Thyroid gland (tissue), 4 donors: ENCODE measurements at regions not wholly inside any gene's neighbourhood (a gene's known extent, or its start where the extent isn't known, plus 50 kb on each side); places are given as distances from the start of the nearest gene placed in this dataset.

Experiments used
- DNase-seq, 2 donors: peaks; one replicate each; pipeline ENCODE4 v3.0.0-alpha.2; 2019
- H3K27ac ChIP-seq, 3 donors: fragments of 200-600 bp; sonication (generic); 1 replicate in 2 of 3; 2 replicates in 1 of 3; pipeline ENCODE4 v1.5.1; 2016 to 2019; ENCODE audit warnings: mild to moderate bottlenecking in 1 of 3, moderate library complexity in 1 of 3
- H3K27me3 ChIP-seq: fragments of 200-600 bp; sonication (generic); one replicate; pipeline ENCODE4 v1.5.1; 2019
- H3K36me3 ChIP-seq, 2 donors: fragments of 200-600 bp; sonication (generic); one replicate each; pipeline ENCODE4 v1.5.1; 2016 to 2019
- H3K4me1 ChIP-seq, 2 donors: fragments of 200-600 bp; sonication (generic); one replicate each; pipeline ENCODE4 v1.5.1; 2017 to 2019
- H3K4me3 ChIP-seq, 3 donors: fragments of 200-600 bp; sonication (generic); replicated peaks in 1 of 3; 1 replicate in 2 of 3; 2 replicates in 1 of 3; pipeline ENCODE4 v1.5.1; 2016; ENCODE audit warnings: mild to moderate bottlenecking in 1 of 3
- H3K9me3 ChIP-seq: fragments of 200-600 bp; sonication (generic); one replicate; pipeline ENCODE4 v1.5.1; 2017
- CTCF ChIP-seq, 6 experiments: fragments of 200-600 bp in 3 of 6; fragments of 450-650 bp in 3 of 6; sonication (generic) in 3 of 6; IDR thresholded peaks; one replicate each; pipeline ENCODE4 v1.5.1; 2016 to 2019; ENCODE audit warnings: antibody characterized with exemption in 6 of 6, mild to moderate bottlenecking in 2 of 6, inconsistent platforms in 1 of 6, moderate library complexity in 1 of 6
- POLR2A ChIP-seq, 2 donors: fragments of 450-650 bp; IDR thresholded peaks; one replicate each; pipeline ENCODE4 v1.6.1; 2017; ENCODE audit warnings: antibody characterized with exemption in 2 of 2, mild to moderate bottlenecking in 2 of 2, moderate library complexity in 1 of 2
- WGBS, 2 donors: methylation state at CpG; one replicate each; pipeline ENCODE4 v1.1.5; 2017; 5-methylcytosine and 5-hydroxymethylcytosine counted together
- intact Hi-C: fragments of 100-400 bp; cut with DNase I; formaldehyde crosslinking; loops from one replicate; pipeline ENCODE4 v1.15.1; 2023

- Histone ChIP-seq H3K27me3 (no peaks in the 10 kb centered on the region), H3K9me3 (no peaks in the 10 kb centered on the region), H3K4me1 (no peaks in the 10 kb centered on the region), H3K36me3 (no peaks in the 10 kb centered on the region), H3K4me3 (no peak overlapping the region), H3K27ac (no peak overlapping the region)
- intact Hi-C loops = no loop called here
- DNase-seq = no peak
- TF ChIP-seq POLR2A (IDR thresholded peaks at IDR 0.05) (no peak), CTCF (IDR thresholded peaks at IDR 0.05) (no peak)
- WGBS, 2 donors = 78 to 95% methylated on average over 2 of the region's 2 CpGs
These were observed 162.2 kb upstream of the SLC25A13 start for GRCh38 chr7:96484091-96484490.

GRCh38 chr7:96481796-96482195 lies 159.9 kb upstream of the SLC25A13 start:
- intact Hi-C loops = no loop called here
- WGBS, 2 donors = 86 to 91% methylated on average over 1 of the region's 1 CpG
- H3K9me3 ChIP-seq = no peaks in the 10 kb centered on the region
- no peak for DNase-seq
- H3K27me3 ChIP-seq = no peaks in the 10 kb centered on the region
- no peaks in the 10 kb centered on the region for H3K4me1 ChIP-seq
- TF ChIP-seq CTCF (IDR thresholded peaks at IDR 0.05) (no peak), POLR2A (IDR thresholded peaks at IDR 0.05) (no peak)
- no peak overlapping the region for H3K4me3 ChIP-seq
- no peak overlapping the region for H3K27ac ChIP-seq
- no peaks in the 10 kb centered on the region for H3K36me3 ChIP-seq

- TF ChIP-seq CTCF (IDR thresholded peaks at IDR 0.05) (no peak), POLR2A (IDR thresholded peaks at IDR 0.05) (no peak)
- WGBS, 2 donors = 70 to 81% methylated on average over 4 of the region's 4 CpGs
- H3K27ac ChIP-seq = no peak overlapping the region
- H3K4me3 ChIP-seq = no peak overlapping the region
- intact Hi-C loops = no loop called here
- H3K9me3 ChIP-seq = no peaks in the 10 kb centered on the region
- H3K36me3 ChIP-seq = no peaks in the 10 kb centered on the region
- no peak for DNase-seq
- no peaks in the 10 kb centered on the region for H3K27me3 ChIP-seq
- no peaks in the 10 kb centered on the region for H3K4me1 ChIP-seq
These were observed 157.2 kb upstream of the SLC25A13 start for GRCh38 chr7:96479015-96479645.

GRCh38 chr7:96471606-96472005 lies 149.7 kb upstream of the SLC25A13 start:
- Histone ChIP-seq H3K27ac (no peak overlapping the region), H3K27me3 (no peaks in the 10 kb centered on the region), H3K4me1 (no peaks in the 10 kb centered on the region), H3K9me3 (no peaks in the 10 kb centered on the region), H3K4me3 (no peak overlapping the region), H3K36me3 (no peaks in the 10 kb centered on the region)
- TF ChIP-seq POLR2A (IDR thresholded peaks at IDR 0.05) = no peak
- TF ChIP-seq CTCF (IDR thresholded peaks at IDR 0.05) = no peak
- WGBS, 2 donors = 79 to 89% methylated on average over 1 of the region's 1 CpG
- DNase-seq = no peak
- intact Hi-C loops = no loop called here

- no peak for DNase-seq
- no peaks in the 10 kb centered on the region for H3K9me3 ChIP-seq
- H3K4me1 ChIP-seq = no peaks in the 10 kb centered on the region
- WGBS, 2 donors = 87 to 95% methylated on average over 2 of the region's 2 CpGs
- TF ChIP-seq POLR2A (IDR thresholded peaks at IDR 0.05) (no peak), CTCF (IDR thresholded peaks at IDR 0.05) (no peak)
- H3K36me3 ChIP-seq = no peaks in the 10 kb centered on the region
- no peak overlapping the region for H3K4me3 ChIP-seq
- H3K27me3 ChIP-seq = no peaks in the 10 kb centered on the region
- intact Hi-C loops = no loop called here
- H3K27ac ChIP-seq = no peak overlapping the region
These were observed 130.2 kb upstream of the SLC25A13 start for GRCh38 chr7:96452146-96452545.
